ENCODE measurements at regions not wholly inside any gene's neighbourhood (a gene's known extent, or its start where the extent isn't known, plus 50 kb on each side); places are given as distances from the start of the nearest gene placed in this dataset.

GRCh38 chr10:89829262-89829886, 128.0 kb downstream of the KIF20B start:
- no peak for DNase-seq

DNA sequence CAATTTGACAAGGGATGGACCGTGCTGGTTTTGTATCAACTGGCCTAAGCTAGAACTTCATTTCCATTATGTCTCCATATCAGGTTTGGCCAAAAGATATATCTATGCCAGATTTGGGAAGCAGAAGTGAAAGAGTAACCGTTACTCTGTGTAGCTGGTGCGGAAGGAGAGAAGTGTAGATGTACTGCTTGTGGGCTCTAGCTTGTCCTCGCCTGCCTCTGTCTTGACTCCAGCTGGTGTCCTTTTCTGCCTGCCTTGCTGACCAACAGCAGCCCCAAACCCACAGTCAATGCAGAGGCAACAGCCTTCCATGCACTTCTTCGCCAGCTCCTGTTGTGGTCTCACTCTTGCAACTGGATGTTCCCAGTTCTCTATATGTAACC, 128.5 kb downstream of the KIF20B start:
- no peak for DNase-seq

GRCh38 chr10:89830624-89831023, 129.2 kb downstream of the KIF20B start:
- DNase-seq: no peak

GRCh38 chr10:89836840-89837164, 135.4 kb downstream of the KIF20B start:
- DNase-seq: no peak

- no peak for DNase-seq
Measured at GRCh38 chr10:89837165-89838043, 136.0 kb downstream of the KIF20B start.

- DNase-seq: no peak
Measured at GRCh38 chr10:89838044-89838615, 136.7 kb downstream of the KIF20B start.

GRCh38 chr10:89845541-89846280, 144.3 kb downstream of the KIF20B start:
- no peak for DNase-seq

- DNase-seq: no peak
Measured at GRCh38 chr10:89846281-89846630, 144.9 kb downstream of the KIF20B start.

DNA sequence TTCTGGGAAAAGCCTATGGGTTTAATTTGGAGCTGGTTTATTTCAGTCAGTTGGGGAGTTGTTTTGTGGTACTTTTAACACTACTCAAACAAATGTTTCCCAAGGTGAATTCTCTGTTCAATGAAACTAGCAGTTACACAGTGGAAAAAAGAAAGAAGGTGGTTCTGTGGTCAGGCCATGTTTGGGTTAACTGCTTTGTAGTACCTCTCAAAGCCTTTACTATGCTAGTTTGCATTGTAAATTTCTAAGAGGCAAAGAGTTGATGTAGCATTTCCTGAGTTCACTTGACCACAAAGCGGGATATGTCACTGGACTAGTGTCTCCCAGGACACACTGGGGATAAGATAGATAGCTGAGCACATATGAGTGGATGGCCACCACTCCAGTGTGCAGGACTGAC, 145.4 kb downstream of the KIF20B start:
- no peak for DNase-seq

- no peak for DNase-seq
Measured at GRCh38 chr10:89852872-89853271, 151.5 kb downstream of the KIF20B start.

GRCh38 chr10:89853781-89854191, 152.4 kb downstream of the KIF20B start:
- DNase-seq: no peak

GRCh38 chr10:89857431-89858042, 156.1 kb downstream of the KIF20B start:
- DNase-seq: no peak

GRCh38 chr10:89861199-89861573, 159.8 kb downstream of the KIF20B start:
- no peak for DNase-seq

DNA sequence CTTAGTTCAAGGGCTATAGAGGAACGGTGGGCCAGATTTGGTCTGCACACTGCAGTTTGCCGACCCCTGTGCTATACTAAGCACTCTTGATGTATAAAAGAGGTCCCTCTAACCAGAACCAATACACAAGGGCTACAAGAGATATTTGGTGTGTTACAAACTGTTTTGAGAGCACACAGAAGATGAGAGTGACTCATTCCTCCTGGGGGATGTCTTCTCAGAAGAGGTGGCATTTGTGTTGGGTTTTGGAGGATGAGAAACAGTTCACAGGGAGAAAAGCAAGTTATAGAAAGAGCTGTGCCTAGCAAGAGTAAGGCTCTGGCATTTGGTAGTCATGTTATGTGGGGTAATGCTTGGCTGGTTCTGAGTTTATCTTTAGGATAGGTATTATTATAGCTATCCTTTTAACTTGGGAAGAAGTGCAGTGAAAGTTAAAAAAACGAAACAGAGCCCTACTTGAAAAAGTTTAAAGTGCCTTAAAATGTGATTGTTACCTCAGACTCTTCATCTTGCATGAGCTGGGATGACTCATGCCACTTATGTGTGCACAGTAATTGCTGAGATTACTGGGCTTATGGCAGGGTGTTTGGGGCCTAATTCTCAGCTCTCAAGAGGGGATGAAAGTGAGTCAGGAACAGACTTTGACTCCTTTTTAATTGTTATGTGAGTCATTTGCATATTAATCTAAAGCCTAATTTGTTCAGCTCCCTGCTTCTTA, 160.4 kb downstream of the KIF20B start:
- DNase-seq: no peak

GRCh38 chr10:89867964-89868363, 166.6 kb downstream of the KIF20B start:
- no peak for DNase-seq

DNA sequence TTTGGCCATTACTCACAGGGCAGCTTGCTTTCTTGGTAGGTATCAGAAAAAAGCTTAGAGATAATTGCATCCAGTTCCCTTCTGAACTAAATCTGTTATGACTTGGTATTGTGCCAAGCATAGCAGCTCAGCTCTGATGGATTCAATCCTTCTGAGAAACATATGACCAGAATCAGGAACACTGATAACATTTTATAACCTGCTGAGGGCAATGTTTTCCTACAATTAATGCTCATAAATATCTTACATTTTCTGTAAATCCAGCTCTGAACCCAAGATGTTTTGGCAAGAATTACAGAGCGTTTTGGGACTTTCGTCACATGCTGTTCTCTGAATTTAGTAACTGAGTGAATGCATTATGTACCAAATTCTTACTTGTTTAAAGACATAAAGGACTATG, 167.8 kb downstream of the KIF20B start:
- DNase-seq: no peak

GRCh38 chr10:89869592-89870156, 168.3 kb downstream of the KIF20B start:
- DNase-seq: no peak

GRCh38 chr10:89870936-89871335, 169.5 kb downstream of the KIF20B start:
- no peak for DNase-seq

GRCh38 chr10:89873055-89873454, 171.7 kb downstream of the KIF20B start:
- no peak for DNase-seq

DNA sequence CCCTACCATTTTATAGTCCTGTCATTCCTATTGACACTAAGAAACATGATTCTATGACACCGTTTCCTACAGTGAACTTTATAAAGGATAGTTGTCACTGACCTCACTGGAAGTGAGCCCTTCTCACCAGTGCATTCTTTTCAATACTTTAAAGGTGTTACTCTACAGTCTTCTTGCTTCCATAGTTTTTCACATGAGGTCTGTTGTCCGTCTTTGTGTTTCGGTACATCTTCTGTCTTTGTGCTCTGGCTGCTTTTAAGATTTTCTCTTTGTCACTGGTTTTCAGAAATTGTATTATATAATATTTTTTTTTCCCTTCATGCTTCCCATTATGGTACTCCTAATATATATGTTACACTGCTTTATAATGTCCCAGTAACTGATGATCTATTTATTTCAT, 174.2 kb downstream of the KIF20B start:
- DNase-seq: no peak

DNA sequence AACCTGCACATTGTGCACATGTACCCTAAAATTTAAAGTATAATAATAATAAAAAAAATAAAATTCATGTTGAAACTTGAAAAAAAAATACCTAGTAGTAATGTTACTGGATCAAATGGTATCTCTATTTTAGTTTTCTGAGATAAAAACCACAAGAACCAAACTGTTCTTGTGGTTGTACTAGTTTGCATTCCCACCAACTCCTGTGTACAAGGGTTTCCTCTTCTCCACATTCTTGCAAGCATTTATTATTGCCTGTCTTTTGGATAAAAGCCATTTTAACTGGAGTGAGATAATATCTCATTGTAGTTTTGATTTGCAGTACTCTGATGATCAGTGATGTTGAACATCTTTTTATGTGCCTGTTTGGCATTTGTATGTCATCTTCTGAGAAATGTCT, 177.7 kb downstream of the KIF20B start:
- DNase-seq: no peak

DNA sequence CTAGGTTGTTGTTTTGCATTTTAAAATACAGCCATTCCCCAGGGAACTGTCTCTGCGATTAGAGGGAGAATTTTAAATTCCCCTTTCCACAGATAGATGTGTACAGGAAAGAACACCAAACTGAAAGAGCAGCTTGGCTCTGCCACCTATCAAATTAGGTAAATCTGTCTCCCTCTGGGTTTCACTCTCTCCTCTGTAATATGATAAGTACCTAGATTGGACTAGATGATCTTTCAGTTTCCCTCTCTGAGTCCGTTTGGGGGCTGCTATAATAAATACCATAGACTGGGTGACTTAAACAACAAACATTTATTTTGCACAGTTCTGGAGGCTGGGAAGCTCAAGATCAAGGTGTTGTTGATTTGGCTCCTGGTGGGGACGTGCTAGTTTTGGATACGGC, 186.0 kb downstream of the KIF20B start:
- no peak for DNase-seq
